BLaER1 treated with 17β-estradiol and CSF1 and Interleukin-3, amounts not matched to agents 10 nM and 100 nM (cell line): ENCODE measurements at regions not wholly inside any gene's neighbourhood (a gene's known extent, or its start where the extent isn't known, plus 50 kb on each side); places are given as distances from the start of the nearest gene placed in this dataset.
"Not testable (repeated sequence)": the region's sequence is repeated elsewhere in the genome, so short reads cannot be mapped to it uniquely, and the experiment has no call there.

Experiments
- H3K27ac ChIP-seq, 11 experiments: shearing (Covaris generic); formaldehyde crosslinking; 2 replicates each; pipeline ENCODE4 v1.8.1; 2022
- H3K27me3 ChIP-seq, 11 experiments: shearing (Covaris generic); formaldehyde crosslinking; 2 replicates each; pipeline ENCODE4 v1.8.1; 2022
- H3K36me3 ChIP-seq, 11 experiments: shearing (Covaris generic); formaldehyde crosslinking; 2 replicates each; pipeline ENCODE4 v1.8.1; 2022
- H3K4me1 ChIP-seq, 10 experiments: shearing (Covaris generic); formaldehyde crosslinking; 2 replicates each; pipeline ENCODE4 v1.8.1; 2022
- H3K4me2 ChIP-seq, 11 experiments: shearing (Covaris generic); formaldehyde crosslinking; 2 replicates each; pipeline ENCODE4 v1.8.1; 2022
- H3K4me3 ChIP-seq, 10 experiments: shearing (Covaris generic); formaldehyde crosslinking; 2 replicates each; pipeline ENCODE4 v1.8.1; 2022
- H3K9ac ChIP-seq, 11 experiments: shearing (Covaris generic); formaldehyde crosslinking; 2 replicates each; pipeline ENCODE4 v1.8.1; 2022
- H3K9me3 ChIP-seq, 11 experiments: shearing (Covaris generic); formaldehyde crosslinking; replicated peaks in 1 of 11; 2 replicates each; pipeline ENCODE4 v1.8.1; 2022
- H4K20me1 ChIP-seq, 11 experiments: shearing (Covaris generic); formaldehyde crosslinking; 2 replicates each; pipeline ENCODE4 v1.8.1; 2022
- Cebpa-rat ChIP-seq, 11 experiments: shearing (Covaris generic); IDR thresholded peaks; 2 replicates each; pipeline ENCODE4 v1.8.1; 2022

DNA sequence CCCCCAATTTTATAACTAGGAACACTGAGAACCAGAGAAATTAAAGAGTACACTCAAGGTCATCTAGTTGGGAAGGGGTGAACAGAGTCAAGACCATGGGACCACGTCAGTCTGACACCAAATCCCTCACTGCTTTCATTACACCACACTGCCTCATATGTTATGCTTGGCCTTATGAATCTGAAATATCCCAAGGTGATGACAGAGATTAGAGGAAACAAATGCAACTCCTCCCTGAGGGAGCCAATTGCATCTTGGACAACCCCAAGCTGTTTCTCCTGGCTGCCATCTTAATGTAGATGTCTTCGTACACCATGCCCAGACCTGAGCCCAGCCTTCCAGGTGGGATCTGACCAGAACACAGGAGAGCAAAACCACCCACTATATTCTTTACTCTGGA, 60.6 kb upstream of the ABCA1 start:
- no peaks in the 10 kb centered on the region for H3K9me3 ChIP-seq
- no peaks in the 10 kb centered on the region for H4K20me1 ChIP-seq
- H3K4me2 ChIP-seq = peak overlapping the region; percentile 81 to 95 (median 87)
- peak overlapping the region in 4 of 11 experiments; percentile 27 to 46 (median 32); a peak in 6 of 22 replicates for H3K9ac ChIP-seq
- peaks cover 80 to 94% (median 86%) of the 10 kb centered on the region in 10 experiments for H3K4me1 ChIP-seq
- H3K27me3 ChIP-seq = no peaks in the 10 kb centered on the region
- TF ChIP-seq Cebpa-rat (IDR thresholded peaks at IDR 0.05) = no peak
- H3K4me3 ChIP-seq = no peak overlapping the region
- H3K27ac ChIP-seq = peak overlapping the region; percentile 91 to 100 (median 99); a peak in 20 of 22 replicates
- H3K36me3 ChIP-seq = no peaks in the 10 kb centered on the region

- H3K9ac ChIP-seq = peak overlapping the region; percentile 84 to 97 (median 94)
- no peaks in the 10 kb centered on the region for H4K20me1 ChIP-seq
- no peaks in the 10 kb centered on the region for H3K27me3 ChIP-seq
- peak overlapping the region; percentile 81 to 95 (median 87) for H3K4me2 ChIP-seq
- no peaks in the 10 kb centered on the region for H3K36me3 ChIP-seq
- TF ChIP-seq Cebpa-rat (IDR thresholded peaks at IDR 0.05) = peak in 6 of 11 experiments; percentile 21 to 73 (median 58); a peak in 5 of 22 replicates
- no peaks in the 10 kb centered on the region for H3K9me3 ChIP-seq
- H3K4me3 ChIP-seq = peak overlapping the region; percentile 50 to 68 (median 56)
- peak overlapping the region; percentile 91 to 100 (median 99) for H3K27ac ChIP-seq
- peaks cover 80 to 96% (median 86%) of the 10 kb centered on the region in 10 experiments for H3K4me1 ChIP-seq
Measured at GRCh38 chr9:104991144-104991953, 63.4 kb upstream of the ABCA1 start.

GRCh38 chr9:104992659-104993058, 64.7 kb upstream of the ABCA1 start:
- TF ChIP-seq Cebpa-rat (IDR thresholded peaks at IDR 0.05) = no peak
- peak overlapping the region in 9 of 10 experiments; percentile 29 to 68 (median 57); a peak in 12 of 20 replicates for H3K4me3 ChIP-seq
- no peaks in the 10 kb centered on the region for H3K36me3 ChIP-seq
- no peaks in the 10 kb centered on the region for H3K9me3 ChIP-seq
- H3K27ac ChIP-seq = peak overlapping the region; percentile 91 to 100 (median 99)
- H3K9ac ChIP-seq = peak overlapping the region; percentile 84 to 97 (median 94)
- H4K20me1 ChIP-seq = no peaks in the 10 kb centered on the region
- peak overlapping the region; percentile 81 to 95 (median 87) for H3K4me2 ChIP-seq
- H3K4me1 ChIP-seq = peaks cover 73 to 92% (median 80%) of the 10 kb centered on the region in 10 experiments
- no peaks in the 10 kb centered on the region for H3K27me3 ChIP-seq

DNA sequence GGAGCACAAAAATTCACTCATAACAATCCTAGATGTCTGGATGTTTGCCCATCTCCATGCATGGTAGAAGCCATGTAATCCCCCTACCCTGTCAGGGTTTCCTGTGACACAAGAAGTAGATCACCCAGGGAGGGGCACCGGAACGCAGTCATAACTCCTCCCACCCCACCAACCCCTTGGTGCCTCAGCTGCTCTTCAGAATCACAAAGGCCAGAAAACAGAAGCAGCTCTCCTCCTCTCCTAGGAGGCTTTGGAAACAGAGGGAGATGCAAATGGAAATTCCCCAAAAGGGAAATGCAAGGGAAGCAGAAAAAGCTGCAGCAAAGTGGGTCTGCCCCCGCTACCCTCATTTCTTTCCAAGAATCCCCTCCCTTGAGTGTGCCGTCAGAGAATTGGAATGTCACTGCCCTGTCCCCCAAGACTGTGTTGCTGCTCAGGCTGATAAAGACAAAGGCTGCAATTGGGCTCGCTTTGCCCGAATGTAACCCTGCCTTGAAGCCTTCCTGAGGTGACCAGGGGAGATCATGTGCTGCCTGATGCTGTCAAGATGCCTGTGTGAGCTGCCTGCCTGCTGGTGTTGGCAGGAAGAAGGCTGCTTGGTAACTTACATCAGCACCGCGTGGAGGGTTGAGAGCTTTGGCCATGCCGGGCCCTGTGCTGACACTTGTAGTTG, 65.5 kb upstream of the ABCA1 start:
- Histone ChIP-seq H3K36me3 (no peaks in the 10 kb centered on the region), H3K4me2 (peak overlapping the region; percentile 81 to 95 (median 87)), H3K4me3 (peak overlapping the region; percentile 24 to 66 (median 50); a peak in 19 of 20 replicates), H3K9me3 (no peaks in the 10 kb centered on the region), H3K27me3 (no peaks in the 10 kb centered on the region), H4K20me1 (no peaks in the 10 kb centered on the region), H3K4me1 (peaks cover 72 to 92% (median 80%) of the 10 kb centered on the region in 10 experiments), H3K9ac (peak overlapping the region; percentile 84 to 97 (median 94)), H3K27ac (peak overlapping the region; percentile 91 to 100 (median 99))
- TF ChIP-seq Cebpa-rat (IDR thresholded peaks at IDR 0.05) = no peak

DNA sequence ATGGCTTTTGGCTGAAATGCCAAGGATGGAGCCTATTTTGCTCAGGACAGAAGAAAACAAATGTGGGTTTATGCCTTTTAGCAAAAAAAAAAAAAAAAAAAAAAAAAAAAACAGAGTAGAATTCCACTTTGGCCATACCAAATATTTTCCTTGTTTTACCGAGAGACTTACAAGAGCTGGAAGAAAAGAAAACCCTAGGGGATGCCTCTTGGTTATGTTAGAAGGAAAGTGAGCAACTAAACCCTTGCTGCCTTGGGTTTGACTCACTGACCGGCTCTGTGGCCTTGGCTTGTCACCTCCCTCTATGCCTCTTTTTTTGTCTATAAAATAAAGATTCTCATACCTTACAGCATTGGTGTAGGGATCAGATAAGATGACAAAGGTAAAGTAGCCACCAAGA, 69.6 kb upstream of the ABCA1 start:
- Histone ChIP-seq H3K27ac (peak overlapping the region in 5 of 11 experiments; percentile 8 to 35 (median 29); a peak in 9 of 22 replicates), H3K9me3 (no peaks in the 10 kb centered on the region), H4K20me1 (no peaks in the 10 kb centered on the region), H3K4me1 (peaks cover 37 to 82% (median 50%) of the 10 kb centered on the region in 10 experiments), H3K36me3 (no peaks in the 10 kb centered on the region), H3K27me3 (no peaks in the 10 kb centered on the region), H3K4me3 (no peak overlapping the region), H3K4me2 (peak overlapping the region in 7 of 11 experiments; percentile 8 to 63 (median 32); a peak in 11 of 22 replicates), H3K9ac (no peak overlapping the region)
- TF ChIP-seq Cebpa-rat (IDR thresholded peaks at IDR 0.05) = no peak

DNA sequence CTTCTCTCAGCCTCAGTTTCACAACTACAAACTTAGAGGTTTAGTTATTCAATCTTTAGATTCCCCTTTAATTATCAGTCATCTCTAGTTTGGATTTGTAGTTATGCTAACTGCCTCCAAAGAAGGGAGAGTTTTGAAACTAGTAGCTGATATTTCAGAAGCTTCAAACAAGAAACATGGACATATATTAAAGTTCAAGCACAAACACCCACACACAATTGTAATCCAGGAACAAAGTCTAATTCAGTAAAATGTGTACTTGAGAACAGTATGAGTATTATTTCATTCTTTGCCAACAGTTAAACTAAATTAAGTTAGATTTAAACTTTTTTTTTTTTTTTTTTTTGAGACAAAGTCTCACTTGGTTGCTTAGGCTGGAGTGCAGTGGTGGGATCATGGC, 71.2 kb upstream of the ABCA1 start:
- Histone ChIP-seq H4K20me1 (no peaks in the 10 kb centered on the region), H3K27ac (peak overlapping the region in 1 of 11 experiments; percentile 9; a peak in 1 of 22 replicates), H3K4me2 (peak overlapping the region in 4 of 11 experiments; percentile 19 to 63 (median 39); a peak in 5 of 22 replicates), H3K4me1 (peaks cover 21 to 82% (median 48%) of the 10 kb centered on the region in 10 experiments), H3K4me3 (no peak overlapping the region), H3K9me3 (no peaks in the 10 kb centered on the region), H3K9ac (no peak overlapping the region), H3K27me3 (no peaks in the 10 kb centered on the region), H3K36me3 (no peaks in the 10 kb centered on the region)
- no peak for TF ChIP-seq Cebpa-rat (IDR thresholded peaks at IDR 0.05)

DNA sequence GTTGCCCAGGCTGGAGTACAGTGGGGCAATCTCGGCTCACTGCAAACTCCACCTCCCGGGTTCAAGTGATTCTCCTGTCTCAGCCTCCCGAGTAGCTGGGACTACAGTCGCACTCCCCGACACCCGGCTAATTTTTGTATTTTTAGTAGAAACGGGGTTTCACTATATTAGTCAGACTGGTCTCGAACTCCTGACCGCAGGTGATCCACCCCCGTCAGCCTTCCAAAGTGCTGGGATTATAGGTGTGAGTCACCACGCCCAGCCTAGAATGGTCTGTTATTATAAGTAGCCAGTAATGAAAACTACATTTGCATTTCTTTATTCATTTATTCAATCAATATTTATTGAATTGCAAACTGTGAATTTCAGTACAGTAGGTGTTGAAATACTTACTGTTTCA, 72.6 kb upstream of the ABCA1 start:
- not testable (repeated sequence) for H3K9ac ChIP-seq, H3K9me3 ChIP-seq, H3K27me3 ChIP-seq, H3K27ac ChIP-seq, H4K20me1 ChIP-seq, H3K36me3 ChIP-seq, H3K4me3 ChIP-seq
- Histone ChIP-seq H3K4me2 (peak overlapping the region in 1 of 11 experiments; percentile 36; a peak in 1 of 22 replicates), H3K4me1 (peaks cover 15 to 82% (median 47%) of the 10 kb centered on the region in 10 experiments; a peak in 18 of 20 replicates)

- Histone ChIP-seq H3K27me3 (no peaks in the 10 kb centered on the region), H3K9ac (peak overlapping the region in 3 of 11 experiments; percentile 29 to 93 (median 33); a peak in 4 of 22 replicates), H3K36me3 (no peaks in the 10 kb centered on the region), H4K20me1 (no peaks in the 10 kb centered on the region), H3K4me2 (peak overlapping the region in 7 of 11 experiments; percentile 1 to 92 (median 87); a peak in 12 of 22 replicates), H3K9me3 (no peaks in the 10 kb centered on the region), H3K4me1 (peaks cover 0 to 78% (median 57%) of the 10 kb centered on the region in 10 experiments; a peak in 18 of 20 replicates), H3K4me3 (no peak overlapping the region), H3K27ac (peak overlapping the region in 9 of 11 experiments; percentile 87 to 99 (median 95); a peak in 16 of 22 replicates)
- no peak for TF ChIP-seq Cebpa-rat (IDR thresholded peaks at IDR 0.05)
Measured at GRCh38 chr9:105004466-105005090, 76.6 kb upstream of the ABCA1 start.
